ENCODE measurements at regions not wholly inside any gene's neighbourhood (a gene's known extent, or its start where the extent isn't known, plus 50 kb on each side); places are given as distances from the start of the nearest gene placed in this dataset.
A peak's percentile ranks its signal among the peaks of the same experiment; 100 is the strongest.

DNA sequence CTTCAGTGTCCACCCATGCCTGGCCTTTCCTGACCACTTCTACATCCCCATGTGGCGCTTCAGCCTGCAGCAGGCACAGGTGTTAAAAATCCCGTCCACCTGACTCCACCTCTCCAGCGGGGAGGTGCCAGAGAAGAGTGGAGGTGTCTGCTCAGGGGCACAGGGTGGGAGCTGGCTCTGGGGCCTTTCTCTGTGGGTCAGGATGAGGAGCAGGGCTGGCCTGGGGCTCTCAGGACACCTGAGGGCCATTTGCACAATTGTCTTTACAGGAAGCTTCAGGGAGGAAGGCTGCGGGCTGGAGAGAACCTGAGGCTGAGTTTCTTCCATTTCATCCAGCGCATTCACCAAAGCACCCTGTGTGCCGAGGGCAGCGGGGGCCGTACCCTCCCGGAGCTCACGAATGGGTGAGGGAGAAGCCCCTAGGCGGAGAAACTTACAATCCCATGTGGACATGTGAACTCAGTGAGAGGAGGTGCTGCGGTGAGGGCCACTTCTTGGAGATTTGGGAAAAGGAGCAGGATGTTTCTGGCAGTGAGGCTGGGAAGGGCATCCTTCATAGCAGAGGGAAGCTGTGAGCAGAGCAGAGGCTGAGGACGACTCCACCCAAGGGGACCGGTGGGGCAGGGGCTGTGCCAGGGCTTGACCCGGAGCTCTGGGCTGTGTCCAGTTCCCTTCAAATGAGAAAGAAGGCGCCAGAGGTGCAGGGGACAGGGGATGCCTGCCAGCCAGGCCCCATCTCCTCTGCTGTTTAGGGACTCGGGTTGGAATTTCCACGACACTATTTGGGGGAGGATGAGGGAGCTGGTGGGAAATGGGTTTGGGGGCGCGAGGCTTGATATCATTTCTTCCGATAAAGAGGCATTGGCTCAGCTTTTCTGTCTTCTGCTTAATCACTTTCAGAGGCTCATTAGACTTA, 155.2 kb upstream of the MYCN start:
- no peak overlapping the region for H3K4me3 Mint-ChIP-seq
- no peaks in the 10 kb centered on the region for H3K36me3 Mint-ChIP-seq
- no peaks in the 10 kb centered on the region for H3K9me3 Mint-ChIP-seq
- TF ChIP-seq, protein P1, sequence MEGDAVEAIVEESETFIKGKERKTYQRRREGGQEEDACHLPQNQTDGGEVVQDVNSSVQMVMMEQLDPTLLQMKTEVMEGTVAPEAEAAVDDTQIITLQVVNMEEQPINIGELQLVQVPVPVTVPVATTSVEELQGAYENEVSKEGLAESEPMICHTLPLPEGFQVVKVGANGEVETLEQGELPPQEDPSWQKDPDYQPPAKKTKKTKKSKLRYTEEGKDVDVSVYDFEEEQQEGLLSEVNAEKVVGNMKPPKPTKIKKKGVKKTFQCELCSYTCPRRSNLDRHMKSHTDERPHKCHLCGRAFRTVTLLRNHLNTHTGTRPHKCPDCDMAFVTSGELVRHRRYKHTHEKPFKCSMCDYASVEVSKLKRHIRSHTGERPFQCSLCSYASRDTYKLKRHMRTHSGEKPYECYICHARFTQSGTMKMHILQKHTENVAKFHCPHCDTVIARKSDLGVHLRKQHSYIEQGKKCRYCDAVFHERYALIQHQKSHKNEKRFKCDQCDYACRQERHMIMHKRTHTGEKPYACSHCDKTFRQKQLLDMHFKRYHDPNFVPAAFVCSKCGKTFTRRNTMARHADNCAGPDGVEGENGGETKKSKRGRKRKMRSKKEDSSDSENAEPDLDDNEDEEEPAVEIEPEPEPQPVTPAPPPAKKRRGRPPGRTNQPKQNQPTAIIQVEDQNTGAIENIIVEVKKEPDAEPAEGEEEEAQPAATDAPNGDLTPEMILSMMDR (conservative IDR thresholded peaks at IDR 0.05), result no peak
- no peak overlapping the region for H3K27ac Mint-ChIP-seq
- no peak for DNase-seq (ENCODE audit: extremely low spot score, unreplicated experiment)
- H3K27me3 Mint-ChIP-seq, result peaks cover 20% of the 10 kb centered on the region
- H3K4me1 Mint-ChIP-seq (ENCODE audit: unreplicated experiment), result peaks cover 47% of the 10 kb centered on the region

DNA sequence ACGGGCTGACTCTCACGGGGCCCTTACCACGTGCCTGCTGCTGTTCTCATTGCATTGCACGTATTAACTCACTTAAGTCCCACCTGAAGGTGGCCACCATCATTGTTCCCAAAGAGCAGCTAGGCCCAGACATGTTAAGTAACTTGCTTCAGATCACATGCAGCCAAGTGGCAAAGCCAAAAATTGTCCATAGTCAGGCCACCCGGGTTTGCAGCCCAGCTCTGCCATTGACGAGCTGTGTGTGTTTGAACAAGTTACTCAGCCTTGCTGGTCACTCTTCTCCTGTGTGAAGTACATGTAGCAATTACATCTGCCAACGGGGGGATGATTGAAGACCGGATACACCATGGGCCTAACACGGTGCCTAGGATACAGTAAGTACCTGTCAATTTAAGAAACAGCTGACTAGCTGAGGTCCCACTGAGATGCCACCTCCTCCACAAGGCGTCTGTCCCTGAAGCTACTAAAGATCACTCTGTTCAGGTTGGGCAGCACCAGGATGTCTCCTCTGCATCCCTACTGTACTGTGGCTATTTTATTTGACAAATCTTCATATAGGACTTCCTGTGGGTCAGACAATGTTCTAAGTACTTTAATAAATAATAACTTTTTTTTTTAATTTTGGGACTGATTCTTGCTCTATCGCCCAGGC, 154.2 kb upstream of the MYCN start:
- Mint-ChIP-seq H3K36me3 (no peaks in the 10 kb centered on the region), H3K27me3 (peaks cover 20% of the 10 kb centered on the region), H3K4me1 (ENCODE audit: unreplicated experiment) (peaks cover 44% of the 10 kb centered on the region), H3K9me3 (no peaks in the 10 kb centered on the region), H3K4me3 (no peak overlapping the region), H3K27ac (no peak overlapping the region)
- TF ChIP-seq, protein P1 (conservative IDR thresholded peaks at IDR 0.05), result no peak
- no peak for DNase-seq (ENCODE audit: extremely low spot score, unreplicated experiment)

DNA sequence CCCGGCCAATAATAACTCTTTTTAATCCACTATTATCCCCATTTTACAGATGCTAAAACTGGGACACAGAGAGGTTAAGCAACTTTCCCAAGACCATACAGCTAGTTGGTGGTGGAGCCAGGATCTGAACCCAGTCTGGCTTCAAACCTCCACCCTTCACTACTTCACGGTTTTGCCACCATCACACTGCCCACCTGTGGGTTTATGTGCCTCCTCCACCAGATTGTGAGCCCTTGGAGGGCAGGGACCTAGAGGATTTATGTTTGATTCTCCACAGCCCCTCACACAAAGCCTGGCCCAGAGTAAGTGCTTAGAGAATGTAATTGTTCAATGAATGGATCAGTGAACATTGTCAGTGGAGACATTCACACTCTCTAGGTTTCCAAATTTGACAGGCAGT, 153.4 kb upstream of the MYCN start:
- Mint-ChIP-seq H3K36me3 (no peaks in the 10 kb centered on the region), H3K4me3 (no peak overlapping the region), H3K4me1 (ENCODE audit: unreplicated experiment) (peaks cover 37% of the 10 kb centered on the region), H3K27ac (no peak overlapping the region), H3K9me3 (no peaks in the 10 kb centered on the region), H3K27me3 (peaks cover 14% of the 10 kb centered on the region)
- TF ChIP-seq, protein P1 (conservative IDR thresholded peaks at IDR 0.05), result no peak
- DNase-seq (ENCODE audit: extremely low spot score, unreplicated experiment), result no peak

DNA sequence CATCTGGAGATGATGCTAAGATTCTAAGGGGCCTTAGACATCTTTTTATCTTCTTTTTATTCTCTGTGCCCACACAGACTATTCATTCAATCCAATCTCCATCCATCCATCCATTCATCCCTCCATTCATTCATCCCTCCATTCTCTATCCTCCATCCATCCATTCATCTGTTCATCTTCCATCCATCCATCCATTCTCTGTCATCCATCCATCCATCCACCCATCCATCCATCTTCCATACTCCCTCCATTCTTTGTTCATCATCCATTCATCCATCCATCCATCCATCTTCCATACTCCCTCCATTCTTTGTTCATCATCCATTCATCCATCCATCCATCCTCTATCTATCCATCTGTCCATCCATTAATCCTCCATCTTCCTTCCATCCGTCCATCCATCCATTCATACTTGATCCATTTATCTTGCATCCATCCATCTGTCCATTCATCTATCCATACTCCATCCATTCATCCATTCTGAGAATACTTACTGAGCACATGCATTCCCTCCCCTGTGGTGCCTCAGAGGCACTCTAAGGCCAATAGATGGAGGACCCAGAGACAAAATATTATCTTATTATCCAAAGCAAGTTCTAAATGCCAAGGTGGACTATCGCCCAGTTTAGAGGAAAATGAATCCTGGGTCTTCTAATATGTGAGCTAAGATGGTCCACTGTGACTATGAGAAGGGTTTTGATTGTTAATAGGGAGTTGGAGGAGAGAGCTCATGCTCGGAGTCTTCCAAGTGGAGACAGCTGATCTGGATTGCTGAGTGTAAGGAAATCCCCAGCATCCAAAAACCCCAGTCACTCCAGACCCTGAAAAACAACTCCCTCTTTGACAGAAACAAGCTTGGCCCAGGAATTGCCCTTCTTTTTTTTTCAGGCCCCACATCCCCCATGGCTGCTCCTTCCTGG, 152.6 kb upstream of the MYCN start:
- Mint-ChIP-seq H3K9me3 (no peaks in the 10 kb centered on the region), H3K4me1 (ENCODE audit: unreplicated experiment) (peaks cover 28% of the 10 kb centered on the region), H3K4me3 (no peak overlapping the region), H3K36me3 (no peaks in the 10 kb centered on the region), H3K27ac (no peak overlapping the region), H3K27me3 (peaks cover 10% of the 10 kb centered on the region)
- TF ChIP-seq, protein P1 (conservative IDR thresholded peaks at IDR 0.05), result no peak
- no peak for DNase-seq (ENCODE audit: extremely low spot score, unreplicated experiment)

DNA sequence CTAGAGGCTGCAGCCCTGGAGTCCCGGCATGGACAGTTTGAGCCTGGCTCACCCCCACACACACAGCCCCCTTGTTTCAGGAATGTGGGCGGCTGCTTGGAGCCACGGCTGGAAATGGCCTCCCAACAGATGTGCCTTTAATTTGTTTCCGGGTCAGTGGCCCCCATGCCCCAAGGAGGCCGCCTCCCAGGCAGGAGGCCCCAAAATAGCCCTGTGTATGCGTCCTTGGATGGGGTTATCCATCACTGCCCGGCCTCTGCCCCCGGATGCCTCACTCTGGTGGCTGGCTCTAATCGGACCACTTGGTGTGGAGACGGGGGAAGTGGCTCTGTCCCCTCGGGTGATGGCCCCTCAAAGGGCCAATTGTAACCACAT, 151.9 kb upstream of the MYCN start:
- no peak for DNase-seq (ENCODE audit: extremely low spot score, unreplicated experiment)
- H3K4me3 Mint-ChIP-seq, result peak overlapping the region; percentile 22
- no peaks in the 10 kb centered on the region for H3K9me3 Mint-ChIP-seq
- peaks cover 25% of the 10 kb centered on the region for H3K4me1 Mint-ChIP-seq (ENCODE audit: unreplicated experiment)
- TF ChIP-seq, protein P1 (conservative IDR thresholded peaks at IDR 0.05), result no peak
- peaks cover 5% of the 10 kb centered on the region for H3K27me3 Mint-ChIP-seq
- peak overlapping the region; percentile 21 for H3K27ac Mint-ChIP-seq
- no peaks in the 10 kb centered on the region for H3K36me3 Mint-ChIP-seq

Measured in type B pancreatic cell (in vitro differentiated cells).